ENCODE measurements at regions not wholly inside any gene's neighbourhood (a gene's known extent, or its start where the extent isn't known, plus 50 kb on each side); places are given as distances from the start of the nearest gene placed in this dataset.
"Not testable (repeated sequence)": the region's sequence is repeated elsewhere in the genome, so short reads cannot be mapped to it uniquely, and the experiment has no call there.

- no peak for DNase-seq
Observed at GRCh38 chr3:163347944-163348343, 1730.4 kb downstream of the SI start.

GRCh38 chr3:163335429-163335828 lies 1742.9 kb downstream of the SI start:
- no peak for DNase-seq

GRCh38 chr3:163328680-163329079 lies 1749.6 kb downstream of the SI start:
- DNase-seq = no peak

GRCh38 chr3:163327086-163327485 lies 1751.2 kb downstream of the SI start:
- no peak for DNase-seq

GRCh38 chr3:163315786-163316185 lies 1762.5 kb downstream of the SI start:
- DNase-seq = no peak

- no peak for DNase-seq
Observed at GRCh38 chr3:163306405-163306804, 1771.9 kb downstream of the SI start.

- DNase-seq = no peak
Observed at GRCh38 chr3:163273694-163274093, 1777.1 kb downstream of the OTOL1 start.

- no peak for DNase-seq
Observed at GRCh38 chr3:163266731-163267130, 1770.1 kb downstream of the OTOL1 start.

- no peak for DNase-seq
Observed at GRCh38 chr3:163261618-163262017, 1765.0 kb downstream of the OTOL1 start.

- DNase-seq = no peak
Observed at GRCh38 chr3:163261056-163261455, 1764.4 kb downstream of the OTOL1 start.

GRCh38 chr3:163218336-163218735 lies 1721.7 kb downstream of the OTOL1 start:
- DNase-seq = no peak

GRCh38 chr3:163213838-163214237 lies 1717.2 kb downstream of the OTOL1 start:
- no peak for DNase-seq

- no peak for DNase-seq
Observed at GRCh38 chr3:163196815-163197374, 1700.3 kb downstream of the OTOL1 start.

- DNase-seq = no peak
Observed at GRCh38 chr3:163196245-163196644, 1699.6 kb downstream of the OTOL1 start.

GRCh38 chr3:163185721-163186350 lies 1689.2 kb downstream of the OTOL1 start:
- DNase-seq = no peak

GRCh38 chr3:163175970-163176369 lies 1679.4 kb downstream of the OTOL1 start:
- no peak for DNase-seq

- not testable (repeated sequence) for DNase-seq
Observed at GRCh38 chr3:163172513-163172912, 1675.9 kb downstream of the OTOL1 start.

- no peak for DNase-seq
Observed at GRCh38 chr3:163166197-163166596, 1669.6 kb downstream of the OTOL1 start.

GRCh38 chr3:163159306-163159705 lies 1662.7 kb downstream of the OTOL1 start:
- DNase-seq = no peak

GRCh38 chr3:163139600-163139999 lies 1643.0 kb downstream of the OTOL1 start:
- DNase-seq = no peak

- no peak for DNase-seq
Observed at GRCh38 chr3:163138258-163138657, 1641.7 kb downstream of the OTOL1 start.

- no peak for DNase-seq
Observed at GRCh38 chr3:163132111-163132510, 1635.5 kb downstream of the OTOL1 start.

- no peak for DNase-seq
Observed at GRCh38 chr3:163129287-163129686, 1632.7 kb downstream of the OTOL1 start.

- DNase-seq = no peak
Observed at GRCh38 chr3:163126115-163126514, 1629.5 kb downstream of the OTOL1 start.
